ENCODE measurements at regions not wholly inside any gene's neighbourhood (a gene's known extent, or its start where the extent isn't known, plus 50 kb on each side); places are given as distances from the start of the nearest gene placed in this dataset.

DNA sequence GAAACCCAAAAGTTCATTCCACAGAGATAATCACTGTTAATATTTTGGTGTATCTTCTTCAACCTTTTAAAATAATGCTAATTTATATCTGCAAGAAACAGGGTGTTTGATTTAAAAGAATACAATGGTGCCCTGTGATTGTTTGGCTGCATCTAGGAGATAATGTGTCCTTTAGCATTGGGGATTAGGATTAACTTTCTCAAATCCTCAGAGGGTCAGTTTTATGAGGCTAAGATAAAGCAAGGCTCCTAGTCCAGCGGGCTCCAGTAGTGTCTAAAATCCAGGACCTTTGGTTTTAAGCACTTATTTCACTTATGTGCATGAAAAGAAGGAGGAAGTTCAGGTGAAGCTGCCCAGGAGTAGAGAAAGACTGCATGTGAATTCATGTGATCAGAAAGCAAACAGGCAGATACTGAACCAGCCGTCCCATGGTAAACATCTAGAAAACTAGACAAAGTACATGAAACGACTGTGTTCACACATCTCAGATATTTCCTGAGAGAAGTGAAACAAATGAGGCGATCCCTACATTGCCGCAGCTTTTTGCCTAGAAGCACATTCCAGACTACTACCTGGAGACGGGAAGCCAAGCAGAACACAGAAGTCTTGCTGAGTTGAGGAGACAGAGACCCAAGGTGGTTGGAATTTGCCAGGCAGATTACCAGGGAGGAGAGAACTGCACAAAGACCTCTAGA is 129.1 kb upstream of the MAX start:
- TF ChIP-seq POLR2A (IDR thresholded peaks at IDR 0.05) = no peak
- TF ChIP-seq, protein P1, sequence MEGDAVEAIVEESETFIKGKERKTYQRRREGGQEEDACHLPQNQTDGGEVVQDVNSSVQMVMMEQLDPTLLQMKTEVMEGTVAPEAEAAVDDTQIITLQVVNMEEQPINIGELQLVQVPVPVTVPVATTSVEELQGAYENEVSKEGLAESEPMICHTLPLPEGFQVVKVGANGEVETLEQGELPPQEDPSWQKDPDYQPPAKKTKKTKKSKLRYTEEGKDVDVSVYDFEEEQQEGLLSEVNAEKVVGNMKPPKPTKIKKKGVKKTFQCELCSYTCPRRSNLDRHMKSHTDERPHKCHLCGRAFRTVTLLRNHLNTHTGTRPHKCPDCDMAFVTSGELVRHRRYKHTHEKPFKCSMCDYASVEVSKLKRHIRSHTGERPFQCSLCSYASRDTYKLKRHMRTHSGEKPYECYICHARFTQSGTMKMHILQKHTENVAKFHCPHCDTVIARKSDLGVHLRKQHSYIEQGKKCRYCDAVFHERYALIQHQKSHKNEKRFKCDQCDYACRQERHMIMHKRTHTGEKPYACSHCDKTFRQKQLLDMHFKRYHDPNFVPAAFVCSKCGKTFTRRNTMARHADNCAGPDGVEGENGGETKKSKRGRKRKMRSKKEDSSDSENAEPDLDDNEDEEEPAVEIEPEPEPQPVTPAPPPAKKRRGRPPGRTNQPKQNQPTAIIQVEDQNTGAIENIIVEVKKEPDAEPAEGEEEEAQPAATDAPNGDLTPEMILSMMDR (IDR thresholded peaks at IDR 0.05) = no peak
- TF ChIP-seq POLR2AphosphoS5 (IDR thresholded peaks at IDR 0.05; ENCODE audit: insufficient read depth in 1 of 2, low read depth in 1 of 2) = no peak
